Ishikawa (cell line): ENCODE measurements at regions not wholly inside any gene's neighbourhood (a gene's known extent, or its start where the extent isn't known, plus 50 kb on each side); places are given as distances from the start of the nearest gene placed in this dataset.

ENCODE experiments used
- CEBPB ChIP-seq: IDR thresholded peaks from 2 replicates; pipeline ENCODE4 v1.6.1; 2012
- CREB1 ChIP-seq: IDR thresholded peaks from 2 replicates; pipeline ENCODE4 v1.6.1; 2012; ENCODE audit warnings: low read depth
- EP300 ChIP-seq: IDR thresholded peaks from 2 replicates; pipeline ENCODE4 v1.6.1; 2012; ENCODE audit warnings: borderline replicate concordance
- MAX ChIP-seq: IDR thresholded peaks from 2 replicates; pipeline ENCODE4 v1.6.1; 2012
- RAD21 ChIP-seq: IDR thresholded peaks from 2 replicates; pipeline ENCODE4 v1.6.1; 2012; ENCODE audit warnings: low read depth
- REST ChIP-seq: IDR thresholded peaks from 2 replicates; pipeline ENCODE4 v1.6.1; 2012; ENCODE audit warnings: low read depth, mild to moderate bottlenecking
- TAF1 ChIP-seq: IDR thresholded peaks from 2 replicates; pipeline ENCODE4 v1.6.1; 2012; ENCODE audit warnings: low read depth, mild to moderate bottlenecking
- TCF12 ChIP-seq: IDR thresholded peaks from 2 replicates; pipeline ENCODE4 v1.6.1; 2012; ENCODE audit warnings: low read depth
- TEAD4 ChIP-seq: IDR thresholded peaks from 2 replicates; pipeline ENCODE4 v1.6.1; 2012
- YY1 ChIP-seq: IDR thresholded peaks from 2 replicates; pipeline ENCODE4 v1.6.1; 2012; ENCODE audit warnings: low read depth
- ZBTB7A ChIP-seq: IDR thresholded peaks from 2 replicates; pipeline ENCODE4 v1.6.1; 2012; ENCODE audit warnings: low read depth

GRCh38 chr16:85390511-85391174 lies 222.5 kb upstream of the GSE1 start:
- no peak for TF ChIP-seq TAF1
- no peak for TF ChIP-seq CREB1
- no peak for TF ChIP-seq EP300
- no peak for TF ChIP-seq YY1
- TF ChIP-seq MAX: no peak
- no peak for TF ChIP-seq CEBPB
- no peak for TF ChIP-seq TCF12
- no peak for TF ChIP-seq TEAD4
- TF ChIP-seq ZBTB7A: no peak
- no peak for TF ChIP-seq RAD21
- no peak for TF ChIP-seq REST
